Epithelial cell of prostate (primary cell): ENCODE measurements at regions not wholly inside any gene's neighbourhood (a gene's known extent, or its start where the extent isn't known, plus 50 kb on each side); places are given as distances from the start of the nearest gene placed in this dataset.
A peak's percentile ranks its signal among the peaks of the same experiment; 100 is the strongest.
"Not testable (repeated sequence)": the region's sequence is repeated elsewhere in the genome, so short reads cannot be mapped to it uniquely, and the experiment has no call there.

Experiments
- DNase-seq: peaks from one replicate; pipeline ENCODE4 v3.0.0-alpha.2; 2011; ENCODE audit warnings: low read depth, low spot score
- H3K27ac ChIP-seq: fragments of 450-650 bp; 2 replicates; pipeline ENCODE4 v1.5.1; 2017; ENCODE audit warnings: mild to moderate bottlenecking

GRCh38 chr9:22649384-22649783 lies 202.8 kb downstream of the DMRTA1 start:
- no peak overlapping the region for H3K27ac ChIP-seq
- DNase-seq: no peak

- no peak overlapping the region for H3K27ac ChIP-seq
- DNase-seq: no peak
Measured at GRCh38 chr9:22650145-22650544, 203.5 kb downstream of the DMRTA1 start.

GRCh38 chr9:22650946-22651345 lies 204.3 kb downstream of the DMRTA1 start:
- DNase-seq: no peak
- no peak overlapping the region for H3K27ac ChIP-seq

GRCh38 chr9:22654833-22655232 lies 208.2 kb downstream of the DMRTA1 start:
- DNase-seq: no peak
- no peak overlapping the region for H3K27ac ChIP-seq

GRCh38 chr9:22657713-22658112 lies 211.1 kb downstream of the DMRTA1 start:
- no peak for DNase-seq
- no peak overlapping the region for H3K27ac ChIP-seq

- not testable (repeated sequence) for DNase-seq, H3K27ac ChIP-seq
Measured at GRCh38 chr9:22658484-22658883, 211.9 kb downstream of the DMRTA1 start.

- DNase-seq: no peak
- no peak overlapping the region for H3K27ac ChIP-seq
Measured at GRCh38 chr9:22682536-22682935, 235.9 kb downstream of the DMRTA1 start.

GRCh38 chr9:22682961-22683699 lies 236.5 kb downstream of the DMRTA1 start:
- H3K27ac ChIP-seq: peak overlapping the region; percentile 41
- DNase-seq: peak; percentile 54

- H3K27ac ChIP-seq: peak overlapping the region; percentile 41
- peak; percentile 88 for DNase-seq
Measured at GRCh38 chr9:22683700-22684075, 237.1 kb downstream of the DMRTA1 start.

GRCh38 chr9:22693156-22693555 lies 246.5 kb downstream of the DMRTA1 start:
- no peak overlapping the region for H3K27ac ChIP-seq
- DNase-seq: no peak

GRCh38 chr9:22700171-22700570 lies 253.5 kb downstream of the DMRTA1 start:
- no peak overlapping the region for H3K27ac ChIP-seq
- no peak for DNase-seq

GRCh38 chr9:22718653-22719052 lies 272.0 kb downstream of the DMRTA1 start:
- DNase-seq: no peak
- no peak overlapping the region for H3K27ac ChIP-seq

- no peak for DNase-seq
- no peak overlapping the region for H3K27ac ChIP-seq
Measured at GRCh38 chr9:22722492-22722891, 275.9 kb downstream of the DMRTA1 start.

- no peak for DNase-seq
- no peak overlapping the region for H3K27ac ChIP-seq
Measured at GRCh38 chr9:22731786-22732185, 285.2 kb downstream of the DMRTA1 start.

GRCh38 chr9:22739712-22740111 lies 293.1 kb downstream of the DMRTA1 start:
- no peak for DNase-seq
- H3K27ac ChIP-seq: no peak overlapping the region

GRCh38 chr9:22740781-22741180 lies 294.2 kb downstream of the DMRTA1 start:
- no peak overlapping the region for H3K27ac ChIP-seq
- DNase-seq: no peak

GRCh38 chr9:22742401-22742800 lies 295.8 kb downstream of the DMRTA1 start:
- no peak for DNase-seq
- no peak overlapping the region for H3K27ac ChIP-seq

GRCh38 chr9:22773501-22774220 lies 327.0 kb downstream of the DMRTA1 start:
- no peak for DNase-seq
- no peak overlapping the region for H3K27ac ChIP-seq

- no peak for DNase-seq
- no peak overlapping the region for H3K27ac ChIP-seq
Measured at GRCh38 chr9:22790329-22790728, 343.7 kb downstream of the DMRTA1 start.

GRCh38 chr9:22808876-22809275 lies 362.3 kb downstream of the DMRTA1 start:
- no peak for DNase-seq
- no peak overlapping the region for H3K27ac ChIP-seq

GRCh38 chr9:22809371-22809770 lies 362.7 kb downstream of the DMRTA1 start:
- DNase-seq: no peak
- no peak overlapping the region for H3K27ac ChIP-seq

GRCh38 chr9:22813529-22813928 lies 366.9 kb downstream of the DMRTA1 start:
- no peak for DNase-seq
- no peak overlapping the region for H3K27ac ChIP-seq
